Stimulated activated CD4-positive, alpha-beta T cell treated with anti-CD3 and anti-CD28 coated beads, TNF-alpha, amount 100 ng/mL, for 24 hours (primary cell): ENCODE measurements at regions not wholly inside any gene's neighbourhood (a gene's known extent, or its start where the extent isn't known, plus 50 kb on each side); places are given as distances from the start of the nearest gene placed in this dataset.

Experiments
- DNase-seq, 3 experiments: peaks; one replicate each; pipeline ENCODE4 v3.0.0-alpha.2; 2020; ENCODE audit warnings: low read depth in 3 of 3

DNA sequence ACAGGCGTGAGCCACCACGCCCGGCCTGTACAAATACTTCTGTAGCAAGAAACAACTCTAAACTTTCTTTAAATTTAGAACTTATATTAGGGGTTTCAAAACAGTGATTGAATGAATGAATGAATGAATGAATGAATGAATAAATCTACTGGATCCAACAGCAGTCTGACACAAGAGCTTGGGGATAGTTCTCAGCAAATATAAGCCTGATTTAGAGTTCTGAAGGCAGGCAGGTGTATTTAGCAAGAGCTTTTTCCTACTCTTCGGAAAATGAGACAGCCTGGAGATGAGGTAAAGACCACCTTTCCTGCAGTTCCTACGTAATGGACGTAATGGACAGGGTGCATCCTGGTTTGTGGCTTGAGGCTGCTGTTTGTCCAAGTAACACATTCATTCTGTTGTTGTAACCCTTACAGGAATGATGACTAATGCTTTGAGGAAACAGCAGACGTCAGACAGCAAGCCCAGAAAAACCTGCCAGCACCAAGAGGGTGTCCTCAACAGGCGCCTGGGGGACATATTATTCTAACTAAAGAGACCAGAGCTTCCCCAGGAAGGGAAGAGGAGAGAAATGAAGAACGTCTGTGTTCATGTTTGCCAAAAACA is 277.4 kb upstream of the SOX5 start:
- DNase-seq: no peak

DNA sequence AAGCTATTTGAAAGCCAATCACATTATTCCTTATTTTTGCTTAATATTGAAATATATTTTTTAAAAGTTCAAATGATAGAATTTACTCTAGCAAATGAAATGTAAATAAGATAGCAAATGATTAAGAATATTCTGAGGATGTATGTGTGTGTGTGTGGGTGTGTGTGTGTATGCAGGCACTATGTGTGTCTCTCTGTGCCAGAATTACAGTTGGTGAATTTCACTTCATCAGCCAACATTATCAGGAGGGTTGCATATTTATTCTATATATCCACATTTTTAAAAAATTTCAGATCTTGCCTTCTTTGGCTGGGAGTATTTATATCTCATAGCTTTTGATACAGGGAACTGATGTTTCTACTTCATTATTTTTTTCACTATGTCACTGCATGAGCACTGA is 274.9 kb upstream of the SOX5 start:
- no peak for DNase-seq

DNA sequence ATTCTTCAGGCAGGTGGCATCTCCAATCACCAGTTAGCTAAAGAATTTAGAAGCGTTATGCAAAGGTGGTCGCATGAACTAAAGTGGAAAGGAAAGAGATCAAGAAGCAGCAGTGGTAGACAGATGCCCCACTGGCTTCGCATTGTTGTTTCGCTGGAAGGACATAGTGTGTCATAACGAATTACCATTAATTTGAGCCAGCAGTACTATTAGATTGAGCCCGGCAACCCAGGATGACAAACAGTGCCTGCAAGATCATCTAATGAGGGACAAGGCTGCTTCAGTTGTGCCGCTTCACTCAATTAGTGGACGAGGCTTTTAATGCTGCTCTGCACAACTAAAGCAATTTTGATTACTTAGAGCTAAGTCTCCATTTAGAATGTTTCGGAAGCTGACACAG is 274.5 kb upstream of the SOX5 start:
- DNase-seq: no peak

DNA sequence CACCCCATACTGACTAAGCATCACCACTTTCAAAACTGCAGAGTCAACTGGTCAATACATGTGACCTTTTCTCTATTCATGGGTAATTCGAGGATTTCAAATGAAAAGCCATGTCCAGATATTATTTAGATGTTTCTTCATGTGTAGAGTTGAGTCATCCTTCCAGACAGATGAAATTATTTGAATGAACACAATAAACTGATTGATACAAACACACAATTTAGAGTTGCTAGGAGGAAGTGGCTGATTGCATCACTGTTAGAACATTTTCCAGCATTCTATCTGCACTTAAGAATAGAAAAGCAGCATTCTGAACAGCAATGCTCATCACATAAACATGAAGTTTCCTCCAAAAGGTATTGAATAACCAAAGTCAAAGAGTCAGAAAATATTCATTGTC is 273.5 kb upstream of the SOX5 start:
- DNase-seq: no peak

DNA sequence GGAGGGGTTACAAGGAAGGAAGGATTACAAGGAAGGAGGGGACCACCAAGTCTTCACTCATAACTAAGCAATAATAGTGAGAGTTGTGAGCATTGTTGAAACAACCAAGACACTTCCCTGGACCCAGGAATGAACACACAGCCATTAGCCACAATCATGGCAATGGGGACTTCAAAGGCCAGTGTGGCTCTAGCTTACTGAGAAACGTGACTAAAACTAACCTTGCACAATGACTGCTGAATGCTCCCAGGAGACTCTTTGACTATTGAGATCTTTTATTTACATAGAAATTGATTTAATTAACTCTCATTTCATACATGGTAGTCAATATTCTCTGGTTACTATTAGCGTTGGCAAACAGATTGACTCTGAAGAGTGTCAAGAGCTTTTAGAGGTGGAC is 263.0 kb upstream of the SOX5 start:
- no peak for DNase-seq

DNA sequence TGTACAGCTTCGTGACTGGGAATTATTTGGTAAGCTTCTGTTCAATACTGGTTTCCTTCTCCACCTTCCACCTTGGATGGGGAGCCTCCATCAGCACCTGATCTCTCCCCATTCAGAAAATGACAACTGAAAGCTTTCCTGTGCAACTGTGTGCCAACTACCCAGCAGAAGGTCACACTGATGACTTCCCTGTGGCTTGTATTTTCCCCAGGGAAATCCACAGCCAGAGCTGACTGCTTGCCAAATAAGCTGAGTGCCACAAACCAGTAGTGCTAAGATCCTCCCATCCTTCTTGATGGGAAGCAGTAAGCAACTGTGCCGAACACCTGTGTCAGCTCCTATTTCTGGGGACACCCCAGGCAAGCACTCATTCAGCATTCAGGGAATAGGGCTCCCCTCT is 257.2 kb upstream of the SOX5 start:
- DNase-seq: no peak

DNA sequence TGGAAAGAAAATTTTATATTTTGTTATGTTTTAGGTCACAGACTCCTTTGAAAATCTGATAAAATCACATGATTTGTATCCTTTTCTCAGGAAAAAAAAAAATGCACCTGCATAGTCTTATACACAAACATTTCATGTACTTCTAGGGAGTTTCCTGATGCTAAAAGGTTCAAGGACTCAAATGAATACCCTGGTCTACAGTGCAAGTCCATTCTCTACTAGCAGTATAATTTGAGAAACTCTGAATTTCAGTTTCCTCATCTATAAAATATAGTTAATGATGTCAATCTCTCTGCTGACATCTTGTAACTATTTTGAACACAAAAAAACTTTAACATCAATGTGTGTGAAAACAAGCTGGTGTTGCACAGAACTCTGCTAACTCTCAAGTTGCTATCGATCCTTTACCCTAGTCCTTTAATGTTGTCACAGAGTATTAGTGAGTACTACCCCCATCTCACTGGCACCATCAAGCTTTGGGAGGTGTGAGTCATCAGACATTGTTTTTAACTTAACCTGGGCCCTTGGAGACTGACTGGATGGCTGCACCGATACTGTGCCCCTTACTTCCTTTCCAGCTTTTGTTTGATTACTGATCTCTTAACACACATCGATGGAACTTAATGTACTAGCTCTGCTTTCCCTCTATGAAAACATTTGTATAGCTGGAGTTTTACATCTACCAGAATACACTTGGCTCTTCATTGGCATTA is 251.9 kb upstream of the SOX5 start:
- no peak for DNase-seq

DNA sequence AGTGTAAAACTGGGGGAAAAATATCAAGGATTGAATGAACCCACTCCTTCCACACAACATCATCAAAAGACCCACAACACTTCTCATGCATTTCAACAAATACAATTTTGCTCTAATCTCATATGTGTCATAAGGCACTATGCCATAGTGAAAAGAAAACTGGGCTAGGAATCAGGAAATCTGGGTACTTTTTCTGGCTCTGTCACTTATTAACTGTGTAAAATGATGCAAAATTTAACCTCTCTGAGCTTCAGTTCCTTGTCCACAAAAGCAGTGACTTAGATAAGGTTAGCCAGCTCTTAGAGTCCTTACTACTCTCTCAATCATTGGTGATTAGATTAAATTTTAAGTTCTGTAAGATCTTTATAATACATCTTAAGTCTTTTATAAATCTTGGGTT is 250.5 kb upstream of the SOX5 start:
- DNase-seq: no peak

DNA sequence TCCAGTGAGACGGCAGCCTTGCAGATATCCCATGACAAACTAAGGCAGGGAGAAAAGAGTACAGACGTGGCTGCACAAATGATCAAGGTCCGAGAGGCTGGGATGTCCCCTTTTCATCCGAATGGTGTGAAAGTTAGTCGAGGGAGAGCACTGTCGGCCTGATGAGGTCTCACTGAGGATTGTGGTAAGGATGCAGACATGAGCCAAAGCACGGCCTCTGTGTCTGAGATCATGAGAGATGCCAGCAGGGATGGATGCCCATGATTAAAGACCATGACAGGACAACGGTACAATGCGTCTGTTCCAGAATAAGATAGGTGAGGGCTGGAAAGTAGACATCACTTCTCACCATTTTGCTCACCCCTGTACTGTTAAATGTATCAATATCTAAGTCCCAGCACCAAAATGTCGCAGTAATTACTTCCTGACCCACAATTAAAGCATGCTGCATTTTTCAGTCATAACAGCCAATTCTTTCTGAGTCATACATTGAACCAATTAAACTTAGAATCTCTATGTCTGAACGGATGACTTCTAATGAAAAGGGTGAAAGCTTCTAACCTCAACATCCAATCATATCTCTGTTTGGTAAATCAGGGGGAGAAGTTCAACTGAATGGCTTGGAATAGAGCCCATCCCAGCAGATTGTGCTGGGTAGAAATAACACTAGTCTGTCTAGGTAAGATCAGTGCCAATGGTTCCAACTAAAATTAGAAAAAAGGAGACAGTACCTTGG is 249.6 kb upstream of the SOX5 start:
- no peak for DNase-seq

DNA sequence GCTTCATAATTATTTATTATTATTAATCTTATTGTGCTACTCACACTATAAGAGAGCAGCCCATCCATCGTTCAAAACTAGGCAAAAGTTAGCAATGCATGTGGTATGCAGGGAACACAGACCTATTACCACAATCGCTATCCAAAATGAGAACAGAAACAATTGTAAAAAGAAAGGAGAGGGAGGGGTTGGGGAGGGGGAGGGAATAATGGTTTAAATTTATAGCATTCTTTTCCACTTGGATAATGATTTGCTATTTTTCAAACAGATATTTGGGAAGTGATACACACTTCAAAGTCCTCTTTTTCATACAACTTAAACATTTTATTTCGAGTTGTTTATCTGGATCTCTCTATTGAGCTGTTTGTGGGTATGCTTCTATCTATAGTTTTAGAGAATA is 248.6 kb upstream of the SOX5 start:
- no peak for DNase-seq

DNA sequence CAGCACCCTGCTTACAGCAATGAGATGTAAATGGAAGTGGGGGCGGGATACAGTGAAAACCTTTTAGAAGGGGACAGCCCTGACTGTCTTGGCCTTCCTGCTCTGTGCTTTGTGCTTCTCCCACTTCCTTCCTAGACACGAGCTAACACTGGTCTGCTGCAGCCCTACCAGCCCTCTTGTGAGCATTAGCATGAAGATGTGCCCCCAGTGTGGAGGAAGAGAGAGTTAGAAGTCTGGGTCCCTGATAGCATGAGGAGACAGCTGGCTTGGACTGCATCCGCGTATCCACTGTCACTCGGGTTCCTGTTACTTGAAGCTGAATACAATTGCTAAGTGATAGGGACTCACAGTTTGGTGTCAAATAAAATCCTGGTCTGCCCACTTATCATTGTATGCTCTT is 248.1 kb upstream of the SOX5 start:
- no peak for DNase-seq

DNA sequence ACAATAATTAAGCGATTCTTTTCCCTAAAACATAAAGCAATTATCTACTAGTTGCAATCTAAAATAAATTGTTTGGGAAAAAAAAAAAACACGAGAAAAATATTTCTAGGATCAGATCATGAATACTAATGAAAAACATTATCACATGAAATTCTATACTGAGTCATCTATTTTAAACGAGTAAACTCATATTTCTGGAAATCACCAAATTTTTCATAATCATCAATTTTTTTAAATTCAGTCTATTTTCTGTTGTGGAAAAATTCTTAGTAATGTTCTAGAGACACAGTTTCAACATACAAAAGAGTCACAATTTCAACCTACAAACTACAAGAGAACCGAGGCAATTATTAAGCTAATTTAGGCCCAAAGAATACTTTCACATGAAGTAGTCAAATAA is 245.6 kb upstream of the SOX5 start:
- no peak for DNase-seq

DNA sequence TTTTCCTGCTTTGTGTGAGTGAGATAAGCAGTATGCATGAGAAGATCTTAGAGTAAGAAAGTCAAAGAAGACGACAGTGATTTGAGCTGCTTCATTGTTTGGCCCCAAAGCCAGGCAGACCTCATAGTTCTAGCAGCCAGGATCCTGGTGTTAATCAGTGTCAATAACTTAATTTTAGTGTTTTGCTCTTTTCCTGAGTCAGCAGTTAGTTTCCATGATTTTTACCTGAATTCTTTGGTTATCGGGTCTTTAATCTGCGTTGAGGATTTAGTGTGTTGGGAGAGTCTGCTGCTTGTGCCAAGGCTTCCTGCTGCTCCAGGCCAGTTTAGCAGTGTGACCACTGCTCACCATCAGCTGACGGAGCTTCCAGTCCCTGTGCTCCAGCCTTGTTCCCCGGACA is 241.6 kb upstream of the SOX5 start:
- DNase-seq: no peak

DNA sequence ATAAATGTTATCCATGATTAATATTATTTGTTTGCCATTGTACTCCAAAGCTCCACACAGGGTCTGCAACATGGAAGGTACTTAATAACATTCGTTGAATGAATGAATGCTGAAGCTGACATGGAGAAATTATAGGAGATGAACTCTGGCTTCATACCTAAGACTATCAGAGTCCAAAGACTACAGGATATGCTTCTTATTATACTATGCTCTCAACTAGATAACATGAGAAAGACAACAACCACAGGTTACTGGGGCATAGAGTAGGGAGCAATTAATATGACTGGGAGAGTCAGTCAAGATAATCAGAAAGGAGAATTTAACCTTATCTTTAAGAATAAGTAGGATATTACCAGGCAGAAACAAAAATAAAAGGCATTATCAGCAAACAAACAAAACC is 236.3 kb upstream of the SOX5 start:
- no peak for DNase-seq

DNA sequence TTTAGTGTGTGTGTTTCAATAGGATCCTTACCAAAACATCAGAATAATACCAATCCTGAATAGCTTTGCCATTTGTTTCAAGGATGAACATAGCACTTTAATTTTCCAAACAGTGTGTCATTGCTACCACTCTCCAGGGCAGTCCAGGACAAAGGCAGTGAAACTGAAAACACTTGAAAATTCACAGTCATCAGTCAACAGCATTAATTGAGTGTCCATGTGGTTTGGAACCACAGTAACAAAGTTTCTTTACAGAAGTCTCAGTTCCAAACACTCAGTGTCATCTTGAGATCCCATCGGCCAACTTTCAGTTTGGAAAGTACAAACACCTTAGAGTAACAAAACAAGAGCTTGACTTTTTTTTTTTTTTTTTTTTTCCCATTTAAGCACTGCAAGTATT is 228.4 kb upstream of the SOX5 start:
- no peak for DNase-seq

DNA sequence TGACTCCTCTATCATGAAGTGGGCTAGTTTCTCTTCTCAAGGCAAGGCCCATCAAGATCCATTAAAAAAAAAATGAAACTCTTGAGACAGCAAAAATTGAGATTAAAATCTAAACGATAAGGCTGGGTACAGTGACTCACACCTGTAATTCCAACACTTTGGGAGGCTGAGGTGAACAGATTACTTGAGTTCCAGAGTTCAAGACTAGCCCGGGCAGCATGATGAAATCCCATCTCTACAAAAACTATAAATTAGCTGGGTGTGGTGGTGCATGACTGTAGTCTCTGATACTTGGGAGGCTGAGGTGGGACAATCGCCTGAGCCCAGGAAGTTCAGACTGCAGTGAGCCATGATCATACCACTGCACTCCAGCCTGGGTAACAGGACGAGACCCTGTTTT is 226.5 kb upstream of the SOX5 start:
- DNase-seq: no peak

DNA sequence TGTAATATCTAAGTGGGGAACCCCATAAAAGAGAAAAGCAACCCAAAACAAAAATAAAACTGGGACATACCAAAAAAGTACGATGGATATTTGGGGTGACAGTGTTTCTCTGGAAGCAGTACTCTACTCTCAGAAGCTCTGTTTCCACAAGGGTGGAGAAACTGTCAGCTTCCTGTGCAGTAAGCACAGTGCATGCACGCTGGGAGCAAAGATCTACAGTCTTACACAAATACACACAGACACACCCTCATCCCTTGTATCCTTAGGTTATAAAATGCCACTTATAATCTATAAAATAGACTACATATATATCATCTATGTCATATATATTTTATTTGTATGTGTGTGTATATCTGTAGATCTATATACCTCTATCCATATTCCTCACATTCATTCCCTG is 225.8 kb upstream of the SOX5 start:
- no peak for DNase-seq

DNA sequence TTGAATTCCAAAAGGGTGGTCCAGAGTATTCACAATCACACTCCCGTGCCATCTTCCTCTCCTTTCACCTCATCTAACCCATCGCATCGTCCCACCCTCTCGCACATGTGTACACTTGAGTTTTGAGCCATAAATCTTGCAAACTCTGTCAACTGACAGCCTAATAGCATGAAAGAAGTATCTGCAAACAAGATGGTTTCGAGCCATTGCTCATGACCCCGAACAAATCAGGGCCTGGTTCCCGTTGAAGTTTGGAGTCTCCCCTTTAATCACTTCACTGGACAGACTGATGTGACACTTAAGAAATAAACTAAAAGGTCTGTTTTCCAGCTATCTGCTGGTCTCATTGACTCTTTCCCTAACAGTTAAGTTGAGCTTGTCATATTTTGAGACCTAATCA is 223.6 kb upstream of the SOX5 start:
- DNase-seq: no peak

DNA sequence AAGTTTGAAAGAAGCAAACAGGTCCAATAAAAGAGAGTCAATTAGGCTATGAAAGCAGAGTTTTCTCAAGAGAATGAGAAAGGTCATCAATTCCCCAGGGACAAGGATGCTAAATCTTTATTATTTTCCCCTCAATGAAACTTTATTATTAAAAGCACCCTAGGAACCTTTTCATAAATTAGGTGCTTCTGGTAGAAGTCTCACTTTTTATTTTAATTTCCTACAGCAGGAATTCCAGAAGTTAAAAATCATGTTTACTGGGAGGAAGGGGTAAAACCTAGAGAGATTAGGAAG is 223.2 kb upstream of the SOX5 start:
- DNase-seq: no peak

DNA sequence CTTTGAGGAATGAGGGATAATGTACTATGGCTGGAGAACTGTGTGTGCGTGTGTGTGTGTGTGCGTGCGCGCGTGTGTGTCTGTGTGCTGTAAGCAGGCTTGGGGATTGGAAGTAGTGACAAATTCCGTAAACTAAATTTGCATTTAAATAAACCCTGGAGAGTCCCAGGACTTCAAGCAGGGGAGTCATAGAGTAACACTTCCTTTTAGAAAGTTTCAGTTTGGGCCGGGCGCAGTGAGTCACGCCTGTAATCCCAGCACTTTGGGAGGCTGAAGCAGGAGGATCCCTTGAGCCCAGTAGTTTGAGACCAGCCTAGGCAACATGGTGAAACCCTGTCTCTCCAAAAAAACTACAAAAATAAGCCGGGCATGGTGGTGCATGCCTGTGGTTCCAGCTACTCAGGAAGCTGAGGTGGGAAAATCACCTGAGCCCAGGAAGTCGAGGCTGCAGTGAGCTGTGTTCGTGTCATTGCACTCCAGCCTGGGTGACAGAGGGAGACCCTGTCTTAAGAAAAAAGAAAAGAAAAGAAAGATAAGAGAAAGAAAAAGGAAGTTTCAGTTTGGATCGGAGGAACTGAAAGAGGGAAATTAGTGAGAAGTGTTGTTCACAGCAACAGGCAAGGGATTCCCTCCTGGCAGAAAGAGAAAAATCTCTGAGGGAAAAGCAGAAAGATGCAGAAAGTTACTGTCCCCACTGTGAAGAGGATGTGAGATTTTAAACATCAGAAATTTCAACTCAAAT is 222.7 kb upstream of the SOX5 start:
- DNase-seq: no peak

DNA sequence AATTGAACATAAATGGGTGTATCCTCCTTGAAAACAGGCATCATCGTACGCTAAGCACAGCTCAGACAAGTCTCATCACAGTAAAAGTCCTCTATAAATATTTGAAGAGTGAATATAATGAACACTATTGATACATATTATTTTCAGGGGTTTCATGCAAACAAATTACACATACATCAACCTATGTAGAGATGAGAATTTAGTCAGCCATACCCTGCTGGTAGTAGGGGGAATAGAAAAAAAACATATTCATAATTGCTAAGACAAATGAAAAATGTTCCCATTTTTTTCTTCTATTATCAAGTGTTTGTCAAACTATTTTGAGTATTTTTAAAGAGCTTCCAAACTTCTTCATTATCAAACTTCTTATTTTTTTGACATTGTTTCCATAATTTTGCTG is 205.6 kb upstream of the SOX5 start:
- no peak for DNase-seq

DNA sequence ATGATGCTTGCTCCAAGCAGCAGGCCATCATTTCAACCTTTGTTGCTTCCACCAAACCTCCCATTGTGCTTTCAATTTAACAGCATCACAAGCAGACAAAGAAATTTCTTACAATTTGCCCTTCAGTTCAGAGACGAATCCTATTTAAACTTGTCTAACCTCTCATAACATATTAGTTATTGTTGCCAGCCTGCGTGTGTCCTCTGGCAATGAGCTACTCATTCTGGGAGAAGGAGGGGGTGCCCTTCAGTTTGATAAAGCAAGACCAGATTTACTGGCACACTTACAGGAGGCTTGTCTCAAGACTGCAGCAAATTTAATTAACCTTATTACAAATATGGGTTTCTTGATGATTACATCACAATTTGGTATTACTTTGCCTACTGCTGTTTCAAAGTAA is 203.6 kb upstream of the SOX5 start:
- DNase-seq: no peak

DNA sequence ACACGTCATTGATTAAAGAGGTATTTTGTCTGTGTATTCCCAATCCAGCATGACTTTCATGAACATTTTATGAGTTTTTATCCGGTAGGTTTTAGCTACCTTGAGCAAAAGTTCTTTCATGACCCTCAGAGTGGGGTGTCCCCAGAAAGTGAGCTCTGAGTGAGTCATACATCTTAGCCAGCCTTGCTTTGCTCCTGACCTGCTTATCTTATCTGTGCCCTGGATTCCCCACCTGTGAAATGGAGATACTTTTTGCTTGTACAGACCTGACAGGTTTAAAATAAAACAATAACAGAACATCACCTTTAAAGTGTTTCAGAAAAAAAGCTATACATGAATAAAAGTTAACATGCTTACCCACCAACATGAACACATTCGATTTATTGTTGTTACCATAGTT is 202.8 kb upstream of the SOX5 start:
- no peak for DNase-seq
